ENCODE measurements at regions not wholly inside any gene's neighbourhood (a gene's known extent, or its start where the extent isn't known, plus 50 kb on each side); places are given as distances from the start of the nearest gene placed in this dataset.

GRCh38 chr4:38489924-38490639 lies 173.9 kb upstream of the KLF3 start:
- no peak for DNase-seq

GRCh38 chr4:38490753-38491446 lies 173.1 kb upstream of the KLF3 start:
- DNase-seq = no peak

- DNase-seq = no peak
Measured at GRCh38 chr4:38491854-38492478, 172.0 kb upstream of the KLF3 start.

GRCh38 chr4:38493066-38493465 lies 170.9 kb upstream of the KLF3 start:
- no peak for DNase-seq

GRCh38 chr4:38495446-38495845 lies 168.6 kb upstream of the KLF3 start:
- no peak for DNase-seq

GRCh38 chr4:38497121-38497520 lies 166.9 kb upstream of the KLF3 start:
- no peak for DNase-seq

GRCh38 chr4:38499101-38499500 lies 164.9 kb upstream of the KLF3 start:
- no peak for DNase-seq

GRCh38 chr4:38500433-38500832 lies 163.6 kb upstream of the KLF3 start:
- no peak for DNase-seq

- DNase-seq = no peak
Measured at GRCh38 chr4:38501698-38502097, 162.3 kb upstream of the KLF3 start.

GRCh38 chr4:38503689-38504395 lies 160.2 kb upstream of the KLF3 start:
- peak; percentile 59 for DNase-seq

- DNase-seq = no peak
Measured at GRCh38 chr4:38504396-38504715, 159.6 kb upstream of the KLF3 start.

GRCh38 chr4:38509551-38509950 lies 154.4 kb upstream of the KLF3 start:
- DNase-seq = peak; percentile 73

- DNase-seq = no peak
Measured at GRCh38 chr4:38510201-38510600, 153.8 kb upstream of the KLF3 start.

GRCh38 chr4:38511702-38512101 lies 152.3 kb upstream of the KLF3 start:
- DNase-seq = no peak

GRCh38 chr4:38512840-38513239 lies 151.2 kb upstream of the KLF3 start:
- no peak for DNase-seq

- DNase-seq = peak; percentile 53
Measured at GRCh38 chr4:38514465-38515146, 149.4 kb upstream of the KLF3 start.

GRCh38 chr4:38516190-38516589 lies 147.8 kb upstream of the KLF3 start:
- no peak for DNase-seq

GRCh38 chr4:38519666-38520065 lies 144.3 kb upstream of the KLF3 start:
- no peak for DNase-seq

- no peak for DNase-seq
Measured at GRCh38 chr4:38523054-38523453, 140.9 kb upstream of the KLF3 start.

- peak; percentile 95 for DNase-seq
Measured at GRCh38 chr4:38523524-38524448, 140.2 kb upstream of the KLF3 start.

GRCh38 chr4:38526412-38526811 lies 137.6 kb upstream of the KLF3 start:
- DNase-seq = no peak

Data from activated CD4-positive, alpha-beta T cell treated with anti-CD3 and anti-CD28 coated beads, Interleukin-10, Interleukin-2, amounts not matched to agents 100 ng/mL and 50 ng/mL, durations not matched to agents 16 hours and 8 hours (primary cell).